Tibial nerve (tissue), 3 donors: ENCODE measurements at regions not wholly inside any gene's neighbourhood (a gene's known extent, or its start where the extent isn't known, plus 50 kb on each side); places are given as distances from the start of the nearest gene placed in this dataset.

Experiments used
- POLR2A ChIP-seq, 2 donors: fragments of 450-650 bp; IDR thresholded peaks; one replicate each; pipeline ENCODE4 v1.6.1; 2017; ENCODE audit warnings: antibody characterized with exemption in 2 of 2, mild to moderate bottlenecking in 2 of 2, moderate library complexity in 2 of 2
- TF ChIP-seq, protein P1 (sequence below), 5 experiments: fragments of 200-600 bp in 3 of 5; fragments of 450-650 bp in 2 of 5; sonication (generic) in 3 of 5; IDR thresholded peaks; one replicate each; pipeline ENCODE4 v1.5.1; 2016 to 2019; ENCODE audit warnings: antibody characterized with exemption in 5 of 5, mild to moderate bottlenecking in 3 of 5, moderate library complexity in 2 of 5

DNA sequence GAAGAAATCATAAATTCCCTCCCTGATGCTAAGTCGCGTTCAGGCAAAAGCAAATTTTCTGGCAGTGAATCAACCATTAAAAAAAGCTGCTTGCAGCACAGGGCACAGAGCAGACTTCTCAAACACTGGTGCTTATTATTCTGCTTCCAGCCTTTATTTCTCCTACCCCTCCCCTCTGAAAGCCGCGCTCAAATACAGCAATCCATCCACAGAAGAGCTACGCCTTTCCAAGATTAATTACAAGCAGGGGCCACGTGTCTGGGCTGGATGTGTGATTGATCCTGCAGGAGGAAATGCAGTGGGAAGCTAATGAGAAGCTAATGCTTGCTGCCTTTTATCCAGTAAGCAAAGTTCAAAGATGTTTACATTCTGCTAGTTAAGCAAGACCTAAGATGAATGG, 134.9 kb upstream of the TOPAZ1 start:
- TF ChIP-seq, protein P1, sequence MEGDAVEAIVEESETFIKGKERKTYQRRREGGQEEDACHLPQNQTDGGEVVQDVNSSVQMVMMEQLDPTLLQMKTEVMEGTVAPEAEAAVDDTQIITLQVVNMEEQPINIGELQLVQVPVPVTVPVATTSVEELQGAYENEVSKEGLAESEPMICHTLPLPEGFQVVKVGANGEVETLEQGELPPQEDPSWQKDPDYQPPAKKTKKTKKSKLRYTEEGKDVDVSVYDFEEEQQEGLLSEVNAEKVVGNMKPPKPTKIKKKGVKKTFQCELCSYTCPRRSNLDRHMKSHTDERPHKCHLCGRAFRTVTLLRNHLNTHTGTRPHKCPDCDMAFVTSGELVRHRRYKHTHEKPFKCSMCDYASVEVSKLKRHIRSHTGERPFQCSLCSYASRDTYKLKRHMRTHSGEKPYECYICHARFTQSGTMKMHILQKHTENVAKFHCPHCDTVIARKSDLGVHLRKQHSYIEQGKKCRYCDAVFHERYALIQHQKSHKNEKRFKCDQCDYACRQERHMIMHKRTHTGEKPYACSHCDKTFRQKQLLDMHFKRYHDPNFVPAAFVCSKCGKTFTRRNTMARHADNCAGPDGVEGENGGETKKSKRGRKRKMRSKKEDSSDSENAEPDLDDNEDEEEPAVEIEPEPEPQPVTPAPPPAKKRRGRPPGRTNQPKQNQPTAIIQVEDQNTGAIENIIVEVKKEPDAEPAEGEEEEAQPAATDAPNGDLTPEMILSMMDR (IDR thresholded peaks at IDR 0.05) = no peak
- no peak for TF ChIP-seq POLR2A (IDR thresholded peaks at IDR 0.05)
